Liver (tissue), 3 donors: ENCODE measurements at regions not wholly inside any gene's neighbourhood (a gene's known extent, or its start where the extent isn't known, plus 50 kb on each side); places are given as distances from the start of the nearest gene placed in this dataset.

Source experiments
- CTCF ChIP-seq: fragments of 150-350 bp; IDR thresholded peaks from 2 replicates; pipeline ENCODE4 v1.5.1; 2017; ENCODE audit warnings: improper control_type of control experiment, low read depth, low read length; ENCODE audit not compliant: missing input control
- JUND ChIP-seq, 2 donors: IDR thresholded peaks; 2 replicates each; pipeline ENCODE4 v1.6.1; 2016; ENCODE audit warnings: antibody characterized with exemption in 2 of 2
- SP1 ChIP-seq: IDR thresholded peaks from 2 replicates; pipeline ENCODE4 v1.6.1; 2018; ENCODE audit warnings: antibody characterized with exemption, mild to moderate bottlenecking
- donor health status: healthy.
- donor health status: healthy.

- no peak for TF ChIP-seq SP1
- no peak for TF ChIP-seq CTCF
- TF ChIP-seq JUND (IDR thresholded peaks at IDR 0.05): no peak
Measured at GRCh38 chr5:92106808-92107207, 723.7 kb upstream of the ARRDC3 start.
